Spleen (tissue), 7 donors: ENCODE measurements at regions not wholly inside any gene's neighbourhood (a gene's known extent, or its start where the extent isn't known, plus 50 kb on each side); places are given as distances from the start of the nearest gene placed in this dataset.

Experiments used
- POLR2AphosphoS5 ChIP-seq, 3 donors: sonication (generic); formaldehyde crosslinking; IDR thresholded peaks; one replicate each; pipeline ENCODE4 v1.5.1; 2017; ENCODE audit warnings: antibody characterized with exemption in 3 of 3
- TF ChIP-seq, protein P1 (sequence below), 11 experiments: fragments of 200-600 bp in 7 of 11; fragments of 450-650 bp in 4 of 11; sonication (generic) in 4 of 11; IDR thresholded peaks in 8 of 11; conservative IDR thresholded peaks in 3 of 11; 1 replicate in 7 of 11; 2 replicates in 4 of 11; pipeline versions ENCODE4 v1.4.0 to v1.8.0; 2016 to 2021; ENCODE audit warnings: antibody characterized with exemption in 11 of 11, inconsistent platforms in 4 of 11, mild to moderate bottlenecking in 1 of 11
- donor health status: DM: no; HTN: no; CAD: no; lungs with moderate emphysema.
- donor health status: DM: no; HTN: no; CAD: no.
- donor health status: DM: no; HTN: no; CAD: no.

DNA sequence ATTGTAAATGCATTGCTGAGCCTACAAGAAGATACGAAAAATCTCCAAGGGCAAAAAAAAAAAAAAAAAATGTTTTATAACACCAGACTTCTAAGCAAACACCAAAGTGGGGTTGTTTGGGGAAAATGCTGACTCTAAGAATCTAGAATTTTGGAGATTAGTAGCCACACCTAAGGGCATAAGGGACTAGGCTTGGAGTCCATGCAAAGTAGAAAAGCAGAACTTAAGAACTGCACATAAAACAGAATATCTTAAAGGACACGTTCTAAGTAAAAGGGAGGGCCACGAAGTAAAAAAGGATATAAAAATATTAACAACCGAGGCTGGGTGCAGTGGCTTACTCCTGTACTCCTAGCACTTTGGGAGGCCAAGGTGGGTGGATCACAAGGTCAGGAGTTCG is 269.8 kb upstream of the AUTS2 start:
- TF ChIP-seq, protein P1, sequence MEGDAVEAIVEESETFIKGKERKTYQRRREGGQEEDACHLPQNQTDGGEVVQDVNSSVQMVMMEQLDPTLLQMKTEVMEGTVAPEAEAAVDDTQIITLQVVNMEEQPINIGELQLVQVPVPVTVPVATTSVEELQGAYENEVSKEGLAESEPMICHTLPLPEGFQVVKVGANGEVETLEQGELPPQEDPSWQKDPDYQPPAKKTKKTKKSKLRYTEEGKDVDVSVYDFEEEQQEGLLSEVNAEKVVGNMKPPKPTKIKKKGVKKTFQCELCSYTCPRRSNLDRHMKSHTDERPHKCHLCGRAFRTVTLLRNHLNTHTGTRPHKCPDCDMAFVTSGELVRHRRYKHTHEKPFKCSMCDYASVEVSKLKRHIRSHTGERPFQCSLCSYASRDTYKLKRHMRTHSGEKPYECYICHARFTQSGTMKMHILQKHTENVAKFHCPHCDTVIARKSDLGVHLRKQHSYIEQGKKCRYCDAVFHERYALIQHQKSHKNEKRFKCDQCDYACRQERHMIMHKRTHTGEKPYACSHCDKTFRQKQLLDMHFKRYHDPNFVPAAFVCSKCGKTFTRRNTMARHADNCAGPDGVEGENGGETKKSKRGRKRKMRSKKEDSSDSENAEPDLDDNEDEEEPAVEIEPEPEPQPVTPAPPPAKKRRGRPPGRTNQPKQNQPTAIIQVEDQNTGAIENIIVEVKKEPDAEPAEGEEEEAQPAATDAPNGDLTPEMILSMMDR (IDR thresholded peaks at IDR 0.05 in 8 of 11, conservative IDR thresholded peaks at IDR 0.05 in 3 of 11) = no peak
- no peak for TF ChIP-seq POLR2AphosphoS5 (IDR thresholded peaks at IDR 0.05)
